KBM-7 (cell line): ENCODE measurements at regions not wholly inside any gene's neighbourhood (a gene's known extent, or its start where the extent isn't known, plus 50 kb on each side); places are given as distances from the start of the nearest gene placed in this dataset.
"Not testable (repeated sequence)": the region's sequence is repeated elsewhere in the genome, so short reads cannot be mapped to it uniquely, and the experiment has no call there.

Source experiments
- DNase-seq: peaks from one replicate; pipeline ENCODE4 v3.0.0-alpha.2; 2015
- in situ Hi-C: fragments of 300-500 bp; cut with MboI; formaldehyde crosslinking; loops from 2 replicates; pipeline ENCODE4 v1.14.3; 2020; ENCODE audit warnings: low sequenced_read_pairs, low pct_unique_long_range_greater_than_20kb, mixed read lengths

DNA sequence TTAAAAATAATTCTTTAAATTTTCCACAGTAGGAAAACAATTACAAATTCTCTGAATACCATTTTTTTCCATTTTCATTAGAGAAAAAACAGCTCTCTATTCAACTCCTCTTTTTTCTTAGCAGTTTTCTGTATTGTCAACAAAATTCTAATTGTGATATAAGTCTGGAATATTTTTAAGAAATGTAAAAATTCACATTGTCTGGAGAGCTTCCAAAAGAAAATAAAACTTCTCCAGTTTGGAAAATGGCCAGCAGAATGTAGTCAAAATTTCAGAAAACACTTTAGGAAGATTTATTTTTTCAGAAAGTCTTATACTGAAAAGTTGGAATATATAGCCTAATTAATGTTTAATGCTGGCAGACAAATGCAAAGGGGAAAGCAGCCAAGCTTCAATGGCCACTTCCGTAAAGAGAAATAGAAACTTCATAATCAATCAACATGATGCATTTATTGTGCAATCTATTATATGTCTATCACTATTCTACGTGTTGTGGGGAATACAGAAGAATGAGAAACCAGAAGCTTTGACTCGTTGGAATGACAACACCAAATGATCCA is 733.2 kb upstream of the PKDCC start:
- no peak for DNase-seq
- in situ Hi-C loops: no loop called here

DNA sequence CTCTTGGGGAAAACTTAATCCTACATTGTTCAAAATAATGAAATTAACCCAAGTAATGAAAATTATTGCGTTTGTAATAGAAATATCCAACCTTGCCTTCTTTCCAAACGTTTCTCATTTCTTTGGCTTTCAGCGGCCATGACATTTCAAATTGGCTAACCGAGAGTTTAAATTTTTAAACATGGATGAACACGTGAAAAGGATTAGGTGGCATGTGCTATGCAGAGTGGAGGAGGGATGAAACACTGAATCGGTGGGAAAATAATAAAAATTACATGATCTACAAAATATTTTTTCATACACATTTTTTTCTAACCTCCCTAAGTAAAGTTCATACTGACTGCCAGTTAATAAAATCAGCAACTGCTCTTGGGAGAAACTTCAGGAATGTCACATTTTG is 728.4 kb upstream of the PKDCC start:
- no peak for DNase-seq
- in situ Hi-C loops: no loop called here

DNA sequence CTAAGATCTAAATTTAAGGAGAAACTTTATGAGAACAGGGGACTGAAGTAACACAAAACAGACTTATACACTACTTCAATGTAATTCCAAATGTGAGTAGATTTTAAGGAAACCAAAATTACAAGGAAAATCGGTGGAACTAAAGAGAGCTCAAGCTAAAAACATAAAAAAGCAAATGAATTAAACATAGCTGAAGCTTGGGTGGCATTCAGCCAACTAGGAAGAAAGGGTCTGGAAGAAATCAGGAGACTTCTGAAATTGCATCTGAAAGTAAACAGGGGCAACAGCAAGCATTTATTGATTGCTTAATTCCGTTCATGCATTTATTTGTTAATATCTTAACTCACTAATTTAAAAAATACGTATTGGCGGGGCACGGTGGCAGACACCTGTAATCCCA is 727.3 kb upstream of the PKDCC start:
- in situ Hi-C loops: no loop called here
- DNase-seq: no peak

DNA sequence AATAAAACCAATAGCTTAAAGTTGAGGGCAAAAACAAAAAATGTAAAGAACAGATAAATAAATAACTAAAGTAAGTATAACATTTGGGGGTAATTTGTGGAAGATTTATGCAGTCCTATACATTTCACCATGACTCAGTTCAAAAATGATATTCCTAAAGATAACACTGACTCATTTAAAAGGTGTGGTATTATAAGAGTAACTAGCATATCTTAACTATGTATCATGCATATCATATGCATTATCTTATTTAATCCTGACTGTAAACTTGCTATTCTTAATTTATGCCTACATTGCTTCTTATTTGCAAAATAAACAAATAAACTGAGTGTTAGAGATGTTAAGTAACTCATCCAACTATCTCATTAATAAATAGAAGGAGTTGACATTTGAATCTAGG is 726.5 kb upstream of the PKDCC start:
- in situ Hi-C loops: no loop called here
- no peak for DNase-seq

DNA sequence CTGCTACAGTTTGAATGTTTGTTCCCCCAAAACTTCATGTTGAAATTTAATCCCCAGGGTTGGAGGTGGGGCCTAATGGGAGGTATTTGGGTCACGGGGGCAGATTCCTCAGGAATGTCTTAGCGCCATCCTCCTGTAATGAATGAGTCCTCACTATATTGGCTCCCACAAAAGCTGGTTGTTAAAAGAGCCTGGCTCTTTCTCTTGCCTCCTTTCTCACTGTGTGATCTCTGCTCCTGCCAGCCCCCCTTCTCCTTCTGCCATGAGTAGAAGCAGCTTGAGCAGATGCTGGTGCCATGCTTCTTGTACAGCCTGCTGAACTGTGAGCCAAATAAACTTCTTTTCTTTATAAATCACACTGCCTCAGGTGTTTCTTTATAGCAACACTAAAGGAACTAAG is 721.0 kb upstream of the PKDCC start:
- in situ Hi-C loops: no loop called here

DNA sequence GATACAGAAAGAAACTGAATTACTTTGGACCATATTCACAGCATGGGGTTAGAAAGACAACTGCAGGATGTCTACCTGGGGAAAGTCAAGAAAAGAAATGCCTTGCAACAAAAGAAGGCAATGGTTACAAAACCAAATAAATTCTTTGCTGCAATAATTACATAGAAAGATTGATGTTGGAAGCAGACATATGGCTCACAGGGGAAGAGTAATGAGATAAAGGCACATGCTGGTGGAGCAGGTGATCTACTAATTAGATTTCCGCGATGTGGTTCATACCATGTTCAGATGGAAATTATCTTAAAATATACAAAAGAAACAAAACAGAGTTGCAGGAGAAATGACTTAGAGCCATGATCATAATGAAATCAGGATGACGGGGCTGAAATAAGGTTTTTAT is 718.8 kb upstream of the PKDCC start:
- in situ Hi-C loops: no loop called here
- no peak for DNase-seq

More for the DNA sequence above, 721.0 kb upstream of the PKDCC start:
- DNase-seq: no peak

DNA sequence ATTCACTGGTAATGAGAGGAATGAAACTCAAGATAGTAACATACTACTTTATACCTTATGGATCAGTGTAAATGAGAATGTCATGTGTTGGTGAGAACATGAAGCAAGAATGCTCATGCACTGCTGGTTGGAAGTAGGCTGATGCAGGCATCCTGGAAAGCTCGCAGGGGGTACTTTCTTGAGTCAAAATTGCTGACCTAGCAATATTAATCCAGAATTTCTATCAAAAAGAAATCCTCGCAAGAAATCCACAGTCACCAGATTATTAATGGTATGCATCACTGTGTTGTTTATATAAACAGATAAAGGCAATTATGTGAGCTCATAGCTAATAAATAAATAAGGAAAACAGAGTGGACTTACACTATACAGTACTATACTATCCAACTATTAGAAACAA is 713.7 kb upstream of the PKDCC start:
- in situ Hi-C loops: no loop called here
- no peak for DNase-seq

DNA sequence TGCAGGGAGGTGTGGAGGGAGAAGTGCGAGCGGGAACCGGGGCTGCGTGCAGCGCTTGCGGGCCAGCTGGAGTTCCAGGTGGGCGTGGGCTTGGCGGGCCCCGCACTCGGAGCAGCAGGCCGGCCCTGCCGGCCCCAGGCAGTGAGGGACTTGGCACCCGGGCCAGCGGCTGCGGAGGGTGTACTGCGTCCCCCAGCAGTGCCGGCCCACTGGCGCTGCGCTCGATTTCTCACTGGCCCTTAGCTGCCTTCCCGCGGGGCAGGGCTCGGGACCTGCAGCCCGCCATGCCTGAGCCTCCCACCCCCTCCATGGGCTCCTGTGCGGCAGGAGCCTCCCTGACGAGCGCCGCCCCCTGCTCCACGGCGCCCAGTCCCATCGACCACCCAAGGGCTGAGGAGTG is 712.2 kb upstream of the PKDCC start:
- in situ Hi-C loops, DNase-seq: not testable (repeated sequence)

DNA sequence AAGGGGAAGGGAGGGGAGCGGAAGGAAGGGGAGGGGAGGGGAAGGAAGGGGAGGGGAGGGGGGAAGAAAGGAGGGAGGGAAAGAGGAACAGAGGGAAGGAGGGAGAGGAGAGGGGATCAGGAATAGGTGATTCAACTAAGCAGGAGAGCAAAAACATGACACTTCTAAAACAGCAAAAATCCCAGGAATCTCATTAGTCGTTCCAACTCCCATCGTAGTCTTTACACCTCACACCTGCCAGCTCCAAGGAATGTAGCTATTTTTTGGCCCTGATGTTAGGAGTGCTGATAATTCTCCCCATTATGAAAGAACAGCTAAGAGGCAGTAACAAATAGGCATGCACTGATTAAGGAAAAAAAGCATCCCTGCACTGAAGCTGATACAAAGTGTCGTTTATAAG is 709.9 kb upstream of the PKDCC start:
- in situ Hi-C loops: no loop called here

DNA sequence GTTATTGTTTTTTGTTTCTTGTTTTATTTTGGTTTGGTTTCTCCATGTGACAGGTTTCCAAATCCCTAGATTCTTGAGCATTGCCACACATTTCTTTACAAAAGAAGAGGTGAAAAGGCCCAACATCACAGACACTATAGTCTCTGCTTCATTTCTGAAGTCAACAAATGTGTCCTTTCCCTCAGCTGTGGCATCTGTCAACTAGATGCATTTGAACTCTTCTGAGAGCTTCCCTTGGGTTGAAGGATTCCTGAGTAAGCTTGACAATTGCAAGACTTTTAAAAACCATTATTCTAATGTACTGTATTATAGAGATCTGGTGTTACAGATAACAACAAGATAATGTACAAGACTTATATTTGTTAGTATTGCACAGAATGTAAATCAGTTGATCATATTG is 703.3 kb upstream of the PKDCC start:
- in situ Hi-C loops: no loop called here
- no peak for DNase-seq

More for the DNA sequence above, 709.9 kb upstream of the PKDCC start:
- DNase-seq: no peak

DNA sequence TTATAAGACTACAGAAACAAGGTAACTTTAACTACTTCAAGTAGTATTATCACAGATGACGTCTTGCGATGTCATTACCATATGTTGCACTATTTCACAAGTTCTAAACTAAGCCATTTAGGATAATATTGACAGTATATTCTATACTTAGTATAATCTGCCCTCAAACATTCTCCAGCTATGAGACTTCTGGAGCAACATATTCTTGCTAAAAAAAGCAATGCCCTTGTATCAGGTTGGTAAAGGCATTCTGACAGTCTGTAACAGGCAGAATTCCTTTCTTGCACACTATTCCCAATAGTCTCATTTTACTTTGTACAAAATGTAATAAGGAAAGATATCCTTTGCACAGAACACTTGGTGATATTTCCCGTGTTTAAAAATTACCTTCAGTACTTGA is 694.8 kb upstream of the PKDCC start:
- in situ Hi-C loops: no loop called here
- DNase-seq: no peak

DNA sequence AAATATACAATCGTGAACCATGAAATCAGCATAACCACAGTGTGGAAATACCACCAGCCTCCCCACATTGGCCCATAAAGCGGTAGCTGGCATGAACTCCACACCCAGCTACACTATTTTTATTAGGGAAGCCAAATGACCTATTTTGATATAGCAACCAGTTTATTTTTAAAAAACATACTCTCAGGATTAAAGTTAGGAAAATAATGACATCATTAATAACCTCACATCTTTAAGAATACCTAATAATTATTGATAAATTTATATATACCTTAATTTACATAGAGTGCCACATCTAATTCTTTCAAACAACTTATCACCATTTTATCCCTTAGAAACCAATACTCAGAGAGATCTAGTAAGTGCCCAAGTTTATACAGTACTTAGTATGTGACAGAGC is 692.0 kb upstream of the PKDCC start:
- in situ Hi-C loops: no loop called here
- DNase-seq: no peak

DNA sequence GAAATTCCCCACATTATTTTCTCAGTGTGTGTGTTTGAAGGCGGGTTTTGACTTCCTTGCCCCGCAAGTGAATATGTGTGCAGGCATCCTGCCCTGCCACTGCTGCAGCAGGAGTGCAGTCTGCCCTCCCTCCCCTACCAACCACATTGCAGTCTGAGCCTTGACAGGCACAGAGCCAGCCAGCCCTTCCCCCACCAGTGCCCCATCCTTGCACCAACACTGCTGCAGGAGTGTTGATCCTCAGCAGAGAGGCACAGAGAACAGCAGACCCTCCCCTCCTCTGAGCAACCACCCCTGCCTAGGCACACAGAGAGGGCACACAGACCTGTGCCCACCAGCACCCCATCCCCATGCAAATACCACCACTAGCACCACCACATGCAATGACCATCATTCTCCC is 683.0 kb upstream of the PKDCC start:
- DNase-seq: no peak
- in situ Hi-C loops: no loop called here

DNA sequence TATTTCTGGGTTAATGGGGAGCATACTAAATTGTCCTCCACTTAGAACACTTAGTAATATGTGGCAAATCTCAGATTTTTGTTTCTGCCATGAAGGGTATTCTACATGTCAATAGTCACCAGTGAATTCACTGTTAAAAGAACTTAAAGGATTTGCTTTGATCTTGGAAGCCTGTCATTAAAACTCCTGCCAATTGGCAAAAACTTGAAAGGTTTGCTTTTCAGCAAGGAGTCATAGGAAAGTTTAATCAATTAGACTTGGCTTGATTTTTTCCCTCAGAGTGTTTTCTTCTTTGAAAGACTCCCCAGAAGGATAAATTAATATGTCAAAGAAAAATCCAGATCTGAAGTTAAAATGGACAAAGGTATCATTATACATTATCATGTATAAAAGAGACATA is 671.9 kb upstream of the PKDCC start:
- in situ Hi-C loops: no loop called here
- DNase-seq: no peak

DNA sequence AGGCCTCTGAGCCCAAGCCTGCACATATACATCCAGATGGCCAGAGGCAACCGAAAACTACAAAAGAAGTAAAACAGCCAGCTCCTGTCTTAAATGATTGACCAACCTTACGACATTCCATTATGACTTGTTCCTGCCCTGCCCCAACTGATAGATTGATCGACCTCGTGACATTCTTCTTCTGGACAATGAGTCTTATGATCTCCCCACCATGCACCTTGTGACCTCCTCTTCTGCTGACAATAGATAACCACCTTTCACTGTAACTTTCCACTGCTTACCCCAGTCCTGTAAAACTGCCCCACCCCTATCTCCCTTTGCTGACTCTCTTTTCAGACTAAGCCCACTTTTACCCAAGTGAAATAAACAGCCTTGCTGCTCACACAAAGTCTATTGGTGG is 670.0 kb upstream of the PKDCC start:
- in situ Hi-C loops: no loop called here

DNA sequence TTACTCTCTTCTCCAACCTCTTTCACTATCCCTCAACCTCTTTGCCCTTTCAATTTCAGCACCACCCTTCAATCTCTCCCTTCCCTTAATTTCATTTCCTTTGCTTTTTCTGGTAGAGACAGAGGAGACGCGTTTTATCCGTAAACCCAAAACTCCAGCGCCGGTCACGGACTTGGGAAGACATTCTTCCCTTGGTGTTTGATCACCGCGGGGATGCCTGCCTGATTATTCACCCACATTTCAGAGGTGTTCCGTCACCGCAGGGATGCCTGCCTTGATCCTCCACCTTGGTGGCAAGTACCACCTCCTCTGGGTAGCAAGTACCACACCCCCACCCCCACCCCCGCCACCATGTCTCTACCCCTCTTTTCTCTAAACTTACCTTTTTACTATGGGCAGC is 669.4 kb upstream of the PKDCC start:
- no peak for DNase-seq
- in situ Hi-C loops: no loop called here

More for the DNA sequence above, 670.0 kb upstream of the PKDCC start:
- no peak for DNase-seq

DNA sequence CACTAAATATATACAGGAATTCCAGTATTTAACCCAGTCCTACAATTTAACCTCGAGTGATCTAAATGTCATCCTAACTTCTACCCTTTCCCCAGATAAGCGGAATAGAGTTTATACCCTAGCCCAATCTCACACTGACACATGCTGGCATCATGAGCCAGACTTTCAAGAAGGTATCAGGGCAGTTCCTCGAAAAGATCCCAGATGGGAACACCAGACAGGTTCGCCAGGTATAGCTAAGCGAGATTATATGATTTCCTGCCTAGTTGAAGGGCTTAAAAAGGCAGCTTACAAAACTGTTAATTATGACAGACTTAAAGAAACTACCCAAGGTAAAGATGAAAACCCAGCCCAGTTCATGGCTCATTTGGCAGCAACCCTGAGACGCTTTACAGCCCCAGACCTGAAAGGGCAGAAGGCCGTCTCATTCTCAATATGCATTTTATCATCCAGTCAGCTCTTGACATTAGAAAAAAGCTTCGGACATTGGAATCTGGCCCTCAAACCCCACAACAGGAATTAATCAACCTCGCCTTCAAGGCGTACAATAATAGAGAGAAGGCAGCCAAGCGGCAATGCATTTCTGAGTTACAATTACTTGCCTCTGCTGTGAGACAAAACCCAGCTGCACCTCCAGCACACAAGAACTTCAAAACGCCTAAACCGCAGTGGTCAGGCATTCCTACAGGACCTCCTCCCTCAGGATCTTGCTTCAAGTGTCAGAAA is 668.2 kb upstream of the PKDCC start:
- no peak for DNase-seq
- in situ Hi-C loops: no loop called here

DNA sequence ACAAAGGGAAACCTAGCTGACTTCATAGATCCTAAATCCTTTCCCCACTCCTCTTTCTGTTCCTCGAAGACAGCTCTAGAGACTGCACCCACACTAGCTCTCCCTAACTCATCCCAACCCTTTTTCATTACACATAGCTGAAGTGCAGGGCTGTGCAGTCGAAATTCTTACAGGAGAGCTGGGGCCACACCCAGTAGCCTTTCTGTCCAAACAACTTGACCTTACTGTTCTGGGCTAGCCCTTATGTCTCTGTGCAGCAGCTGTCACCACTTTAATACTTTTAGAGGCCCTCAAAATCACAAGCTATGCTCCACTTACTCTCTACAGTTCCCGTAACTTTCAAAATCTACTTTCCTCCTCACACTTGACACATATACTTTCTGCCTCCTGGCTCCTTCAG is 666.1 kb upstream of the PKDCC start:
- in situ Hi-C loops: no loop called here
- DNase-seq: no peak

DNA sequence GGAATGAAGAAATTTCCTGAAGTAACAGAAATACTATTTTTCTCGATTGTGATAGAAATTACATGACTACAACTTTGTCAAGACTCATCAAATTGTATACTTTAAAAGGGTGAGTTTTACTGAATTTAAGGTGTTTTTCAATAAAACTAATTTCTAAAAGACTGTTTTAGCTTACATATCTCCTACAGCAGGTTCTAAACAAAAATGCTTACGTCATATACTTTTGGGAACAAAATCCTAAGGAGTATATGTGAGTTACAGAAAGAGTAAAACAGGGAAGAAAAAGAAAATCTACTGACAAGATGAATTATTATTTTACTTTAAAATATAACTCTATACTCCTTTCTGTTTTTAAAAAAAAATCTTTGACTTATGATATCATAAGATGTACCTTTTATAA is 660.3 kb upstream of the PKDCC start:
- in situ Hi-C loops: no loop called here
- DNase-seq: no peak

DNA sequence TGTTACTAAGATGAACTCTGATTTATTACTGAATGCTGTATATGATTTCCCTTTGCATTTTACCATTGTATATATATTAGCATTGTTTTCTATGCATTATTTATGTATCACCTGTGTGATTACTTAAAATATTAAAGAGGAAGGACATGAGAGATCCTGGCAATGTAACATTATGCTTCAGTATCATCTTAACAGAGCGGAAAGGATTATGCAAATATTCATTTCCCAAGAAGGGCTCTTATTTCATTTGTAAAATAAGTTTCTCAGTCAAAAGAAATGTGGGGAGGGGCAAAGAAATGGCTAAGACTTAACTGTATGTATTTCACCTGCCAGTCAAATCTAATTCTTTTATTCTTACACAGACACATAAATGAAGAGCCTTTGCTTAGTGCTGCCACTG is 654.2 kb upstream of the PKDCC start:
- in situ Hi-C loops: no loop called here
- DNase-seq: no peak

DNA sequence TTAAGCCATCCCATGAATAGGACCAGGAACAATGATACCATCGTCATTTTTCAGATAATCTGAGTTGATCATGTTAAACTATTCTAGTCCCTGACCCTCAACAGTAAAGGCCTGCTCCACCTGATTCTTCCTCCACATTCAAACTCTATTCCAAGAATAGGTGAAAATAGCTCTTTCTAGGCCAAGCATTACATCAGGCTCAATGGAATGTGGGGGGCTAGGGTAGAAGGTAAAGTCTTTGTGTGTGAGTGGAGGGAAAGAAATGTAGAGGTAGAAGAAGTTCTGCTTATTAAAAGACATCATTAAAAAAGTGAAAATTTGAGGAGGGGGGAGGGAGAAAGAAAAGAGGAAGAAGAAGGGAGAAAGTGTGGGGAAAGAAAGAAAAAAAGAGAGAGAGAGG is 653.3 kb upstream of the PKDCC start:
- in situ Hi-C loops: no loop called here

More for the DNA sequence above, 653.3 kb upstream of the PKDCC start:
- no peak for DNase-seq
